ENCODE measurements at regions not wholly inside any gene's neighbourhood (a gene's known extent, or its start where the extent isn't known, plus 50 kb on each side); places are given as distances from the start of the nearest gene placed in this dataset.

GRCh38 chr5:168022446-168023169 lies 268.8 kb upstream of the WWC1 start:
- no peak for TF ChIP-seq CTCF (IDR thresholded peaks at IDR 0.05; ENCODE audit: unreplicated experiment)
- H3K27ac Mint-ChIP-seq: no peak overlapping the region

DNA sequence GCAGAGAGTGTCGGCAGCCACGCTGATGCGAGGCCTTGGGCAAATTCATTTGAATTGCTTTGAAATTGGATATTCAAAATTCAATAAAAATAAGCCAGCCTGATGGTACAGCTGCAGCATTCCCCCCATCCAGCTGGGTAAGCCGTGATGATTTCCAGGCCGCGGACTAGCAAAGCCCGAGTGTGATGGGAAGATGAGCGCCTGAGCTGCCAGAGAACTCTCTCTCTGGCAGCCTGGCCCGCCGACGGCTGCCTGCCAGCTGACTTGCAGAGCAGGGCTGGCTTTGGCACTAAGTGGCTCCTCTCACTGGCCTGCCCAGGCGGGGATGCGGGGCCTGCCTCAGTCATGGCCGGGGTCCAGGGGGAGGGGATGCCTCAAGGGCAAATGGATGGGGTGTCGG lies 268.3 kb upstream of the WWC1 start:
- no peak for DNase-seq (ENCODE audit: low spot score, unreplicated experiment)
- Mint-ChIP-seq H3K4me1 (ENCODE audit: low read depth) (no peaks in the 10 kb centered on the region), H3K9me3 (ENCODE audit: low read depth) (no peaks in the 10 kb centered on the region), H3K27ac (no peak overlapping the region), H3K27me3 (peaks cover 28% of the 10 kb centered on the region), H3K36me3 (ENCODE audit: insufficient read depth) (no peaks in the 10 kb centered on the region), H3K4me3 (ENCODE audit: low read depth) (no peak overlapping the region)
- no peak for TF ChIP-seq CTCF (IDR thresholded peaks at IDR 0.05; ENCODE audit: unreplicated experiment)

More at GRCh38 chr5:168022446-168023169, 268.8 kb upstream of the WWC1 start:
- Mint-ChIP-seq H3K27me3 (peaks cover 32% of the 10 kb centered on the region), H3K4me1 (ENCODE audit: low read depth) (no peaks in the 10 kb centered on the region), H3K4me3 (ENCODE audit: low read depth) (no peak overlapping the region), H3K36me3 (ENCODE audit: insufficient read depth) (no peaks in the 10 kb centered on the region), H3K9me3 (ENCODE audit: low read depth) (no peaks in the 10 kb centered on the region)
- DNase-seq (ENCODE audit: low spot score, unreplicated experiment): no peak

- DNase-seq (ENCODE audit: low spot score, unreplicated experiment): no peak
- no peaks in the 10 kb centered on the region for H3K4me1 Mint-ChIP-seq (ENCODE audit: low read depth)
- H3K9me3 Mint-ChIP-seq (ENCODE audit: low read depth): no peaks in the 10 kb centered on the region
- TF ChIP-seq CTCF (IDR thresholded peaks at IDR 0.05; ENCODE audit: unreplicated experiment): no peak
- H3K36me3 Mint-ChIP-seq (ENCODE audit: insufficient read depth): no peaks in the 10 kb centered on the region
- peaks cover 22% of the 10 kb centered on the region for H3K27me3 Mint-ChIP-seq
- no peak overlapping the region for H3K4me3 Mint-ChIP-seq (ENCODE audit: low read depth)
- no peak overlapping the region for H3K27ac Mint-ChIP-seq
These were observed 267.1 kb upstream of the WWC1 start for GRCh38 chr5:168024306-168024705.

DNA sequence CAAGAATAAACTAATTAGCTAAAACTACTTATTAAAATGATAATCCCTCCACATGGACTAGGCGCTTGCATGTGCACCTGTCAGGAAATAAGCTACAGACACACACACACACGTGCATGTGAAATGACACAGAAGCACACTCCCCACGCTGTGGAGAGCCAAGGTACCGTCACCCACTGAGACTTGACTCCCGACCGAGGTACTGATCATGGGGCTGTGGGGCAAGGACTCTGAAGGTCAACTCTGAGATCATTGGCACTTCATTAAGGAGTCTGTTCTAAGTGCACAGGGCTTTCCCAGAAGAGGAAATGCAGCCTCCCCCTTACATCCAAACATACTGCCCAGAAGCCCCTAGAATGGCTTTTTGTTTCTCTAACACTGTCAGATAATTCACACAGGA lies 264.4 kb upstream of the WWC1 start:
- Mint-ChIP-seq H3K27me3 (peaks cover 22% of the 10 kb centered on the region), H3K27ac (no peak overlapping the region), H3K36me3 (ENCODE audit: insufficient read depth) (no peaks in the 10 kb centered on the region), H3K4me1 (ENCODE audit: low read depth) (no peaks in the 10 kb centered on the region), H3K4me3 (ENCODE audit: low read depth) (no peak overlapping the region), H3K9me3 (ENCODE audit: low read depth) (no peaks in the 10 kb centered on the region)
- TF ChIP-seq CTCF (IDR thresholded peaks at IDR 0.05; ENCODE audit: unreplicated experiment): no peak
- no peak for DNase-seq (ENCODE audit: low spot score, unreplicated experiment)

GRCh38 chr5:168030912-168031311 lies 260.5 kb upstream of the WWC1 start:
- no peaks in the 10 kb centered on the region for H3K9me3 Mint-ChIP-seq (ENCODE audit: low read depth)
- H3K27ac Mint-ChIP-seq: no peak overlapping the region
- no peaks in the 10 kb centered on the region for H3K36me3 Mint-ChIP-seq (ENCODE audit: insufficient read depth)
- TF ChIP-seq CTCF (IDR thresholded peaks at IDR 0.05; ENCODE audit: unreplicated experiment): no peak
- H3K27me3 Mint-ChIP-seq: peaks cover 23% of the 10 kb centered on the region
- DNase-seq (ENCODE audit: low spot score, unreplicated experiment): no peak
- H3K4me1 Mint-ChIP-seq (ENCODE audit: low read depth): no peaks in the 10 kb centered on the region
- H3K4me3 Mint-ChIP-seq (ENCODE audit: low read depth): no peak overlapping the region
